ENCODE measurements at regions not wholly inside any gene's neighbourhood (a gene's known extent, or its start where the extent isn't known, plus 50 kb on each side); places are given as distances from the start of the nearest gene placed in this dataset.

DNA sequence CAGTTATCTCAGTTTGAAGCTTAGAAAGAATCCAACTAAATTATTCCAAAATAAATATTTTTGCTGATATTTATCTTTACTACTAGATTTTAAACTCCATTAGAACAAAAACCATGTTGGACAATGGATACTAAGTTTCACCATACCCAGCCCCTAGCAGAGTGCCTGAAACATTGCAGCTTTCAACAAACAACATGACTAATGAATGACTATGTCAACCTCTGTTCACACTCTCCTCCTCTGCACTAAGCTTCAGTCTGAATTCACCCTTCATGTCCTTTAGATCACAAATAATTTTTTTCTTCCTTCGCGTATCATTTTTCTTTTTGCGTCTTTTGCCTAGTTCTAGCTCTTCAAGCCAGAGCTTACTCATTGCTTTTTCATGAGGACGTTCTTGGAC, 315.2 kb downstream of the PCDH10 start:
- DNase-seq (ENCODE audit: low read depth, low spot score) (no peak), ATAC-seq (no peak)
- Histone ChIP-seq H3K4me3 (ENCODE audit: low read depth in 2 of 2, low read length in 2 of 2) (no peak overlapping the region), H3K27me3 (ENCODE audit: control insufficient read depth, insufficient read depth, low read length) (no peaks in the 10 kb centered on the region), H3K4me1 (ENCODE audit: control insufficient read depth, insufficient read depth, low read length) (no peaks in the 10 kb centered on the region), H3K36me3 (ENCODE audit: control insufficient read depth, insufficient read depth, low read length) (no peaks in the 10 kb centered on the region), H3K9me3 (ENCODE audit: control insufficient read depth, insufficient read depth, low read depth, low read length) (no peaks in the 10 kb centered on the region), H3K27ac (ENCODE audit: low read length) (no peak overlapping the region)
- CTCF ChIA-PET, result no interaction called here
- in situ Hi-C loops (cut with HindIII; ENCODE audit: low pct_unique_long_range_greater_than_20kb, low sequenced_read_pairs) (no loop called here), intact Hi-C loops (cut with micrococcal nuclease; ENCODE audit: unreplicated experiment) (no loop called here)
- BruUV-seq (replicated peaks), result no TSS peak
- TF ChIP-seq, protein P1, sequence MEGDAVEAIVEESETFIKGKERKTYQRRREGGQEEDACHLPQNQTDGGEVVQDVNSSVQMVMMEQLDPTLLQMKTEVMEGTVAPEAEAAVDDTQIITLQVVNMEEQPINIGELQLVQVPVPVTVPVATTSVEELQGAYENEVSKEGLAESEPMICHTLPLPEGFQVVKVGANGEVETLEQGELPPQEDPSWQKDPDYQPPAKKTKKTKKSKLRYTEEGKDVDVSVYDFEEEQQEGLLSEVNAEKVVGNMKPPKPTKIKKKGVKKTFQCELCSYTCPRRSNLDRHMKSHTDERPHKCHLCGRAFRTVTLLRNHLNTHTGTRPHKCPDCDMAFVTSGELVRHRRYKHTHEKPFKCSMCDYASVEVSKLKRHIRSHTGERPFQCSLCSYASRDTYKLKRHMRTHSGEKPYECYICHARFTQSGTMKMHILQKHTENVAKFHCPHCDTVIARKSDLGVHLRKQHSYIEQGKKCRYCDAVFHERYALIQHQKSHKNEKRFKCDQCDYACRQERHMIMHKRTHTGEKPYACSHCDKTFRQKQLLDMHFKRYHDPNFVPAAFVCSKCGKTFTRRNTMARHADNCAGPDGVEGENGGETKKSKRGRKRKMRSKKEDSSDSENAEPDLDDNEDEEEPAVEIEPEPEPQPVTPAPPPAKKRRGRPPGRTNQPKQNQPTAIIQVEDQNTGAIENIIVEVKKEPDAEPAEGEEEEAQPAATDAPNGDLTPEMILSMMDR (IDR thresholded peaks at IDR 0.05), result no peak
- TF ChIP-seq SIN3A (IDR thresholded peaks at IDR 0.05; ENCODE audit: borderline replicate concordance, insufficient read depth, low read depth, low read length) (no peak), POLR2AphosphoS5 (IDR thresholded peaks at IDR 0.05; ENCODE audit: low read depth, low read length) (no peak), TCF7L2 (IDR thresholded peaks at IDR 0.05; ENCODE audit: low read depth, low read length) (no peak)
- TF ChIP-seq, protein P2, sequence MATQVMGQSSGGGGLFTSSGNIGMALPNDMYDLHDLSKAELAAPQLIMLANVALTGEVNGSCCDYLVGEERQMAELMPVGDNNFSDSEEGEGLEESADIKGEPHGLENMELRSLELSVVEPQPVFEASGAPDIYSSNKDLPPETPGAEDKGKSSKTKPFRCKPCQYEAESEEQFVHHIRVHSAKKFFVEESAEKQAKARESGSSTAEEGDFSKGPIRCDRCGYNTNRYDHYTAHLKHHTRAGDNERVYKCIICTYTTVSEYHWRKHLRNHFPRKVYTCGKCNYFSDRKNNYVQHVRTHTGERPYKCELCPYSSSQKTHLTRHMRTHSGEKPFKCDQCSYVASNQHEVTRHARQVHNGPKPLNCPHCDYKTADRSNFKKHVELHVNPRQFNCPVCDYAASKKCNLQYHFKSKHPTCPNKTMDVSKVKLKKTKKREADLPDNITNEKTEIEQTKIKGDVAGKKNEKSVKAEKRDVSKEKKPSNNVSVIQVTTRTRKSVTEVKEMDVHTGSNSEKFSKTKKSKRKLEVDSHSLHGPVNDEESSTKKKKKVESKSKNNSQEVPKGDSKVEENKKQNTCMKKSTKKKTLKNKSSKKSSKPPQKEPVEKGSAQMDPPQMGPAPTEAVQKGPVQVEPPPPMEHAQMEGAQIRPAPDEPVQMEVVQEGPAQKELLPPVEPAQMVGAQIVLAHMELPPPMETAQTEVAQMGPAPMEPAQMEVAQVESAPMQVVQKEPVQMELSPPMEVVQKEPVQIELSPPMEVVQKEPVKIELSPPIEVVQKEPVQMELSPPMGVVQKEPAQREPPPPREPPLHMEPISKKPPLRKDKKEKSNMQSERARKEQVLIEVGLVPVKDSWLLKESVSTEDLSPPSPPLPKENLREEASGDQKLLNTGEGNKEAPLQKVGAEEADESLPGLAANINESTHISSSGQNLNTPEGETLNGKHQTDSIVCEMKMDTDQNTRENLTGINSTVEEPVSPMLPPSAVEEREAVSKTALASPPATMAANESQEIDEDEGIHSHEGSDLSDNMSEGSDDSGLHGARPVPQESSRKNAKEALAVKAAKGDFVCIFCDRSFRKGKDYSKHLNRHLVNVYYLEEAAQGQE (IDR thresholded peaks at IDR 0.05; ENCODE audit: insufficient read depth in 1 of 2, low read depth in 2 of 2, low read length in 1 of 2), result no peak
- POLR2A ChIA-PET, result no interaction called here

DNA sequence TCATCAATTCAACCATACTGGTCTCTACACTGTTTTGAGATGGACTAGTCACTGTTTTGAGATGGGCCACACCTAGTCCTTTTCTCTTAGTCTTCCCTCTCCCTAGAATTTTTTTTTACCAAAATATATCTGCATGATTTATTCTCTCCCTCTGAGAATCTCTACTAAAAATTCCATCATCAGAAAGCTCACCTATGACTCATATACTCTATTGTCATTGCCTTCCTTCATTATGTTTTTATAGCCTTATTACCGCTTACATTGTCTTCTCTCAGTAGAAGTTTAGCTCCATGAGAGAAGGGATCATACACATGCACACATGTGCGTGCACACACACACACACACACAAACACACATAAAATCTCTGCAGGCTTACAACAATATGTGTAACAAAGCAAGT, 303.6 kb downstream of the PCDH10 start:
- in situ Hi-C loops (cut with HindIII; ENCODE audit: low pct_unique_long_range_greater_than_20kb, low sequenced_read_pairs) (no loop called here), intact Hi-C loops (cut with micrococcal nuclease; ENCODE audit: unreplicated experiment) (no loop called here)
- BruUV-seq (replicated peaks), result no TSS peak
- DNase-seq (ENCODE audit: low read depth, low spot score) (no peak), ATAC-seq (no peak)
- H3K27me3 ChIP-seq (ENCODE audit: control insufficient read depth, insufficient read depth, low read length), result no peaks in the 10 kb centered on the region
- ChIA-PET POLR2A (no interaction called here), CTCF (no interaction called here)
- no peaks in the 10 kb centered on the region for H3K36me3 ChIP-seq (ENCODE audit: control insufficient read depth, insufficient read depth, low read length)
- TF ChIP-seq TCF7L2 (IDR thresholded peaks at IDR 0.05; ENCODE audit: low read depth, low read length) (no peak), SIN3A (IDR thresholded peaks at IDR 0.05; ENCODE audit: borderline replicate concordance, insufficient read depth, low read depth, low read length) (no peak), POLR2AphosphoS5 (IDR thresholded peaks at IDR 0.05; ENCODE audit: low read depth, low read length) (no peak)
- TF ChIP-seq, protein P1 (IDR thresholded peaks at IDR 0.05), result no peak
- TF ChIP-seq, protein P2 (IDR thresholded peaks at IDR 0.05; ENCODE audit: insufficient read depth in 1 of 2, low read depth in 2 of 2, low read length in 1 of 2), result no peak
- no peaks in the 10 kb centered on the region for H3K4me1 ChIP-seq (ENCODE audit: control insufficient read depth, insufficient read depth, low read length)
- no peak overlapping the region for H3K27ac ChIP-seq (ENCODE audit: low read length)
- no peak overlapping the region for H3K4me3 ChIP-seq (ENCODE audit: low read depth in 2 of 2, low read length in 2 of 2)
- no peaks in the 10 kb centered on the region for H3K9me3 ChIP-seq (ENCODE audit: control insufficient read depth, insufficient read depth, low read depth, low read length)

Measured in Panc1 (cell line).